ENCODE measurements at regions not wholly inside any gene's neighbourhood (a gene's known extent, or its start where the extent isn't known, plus 50 kb on each side); places are given as distances from the start of the nearest gene placed in this dataset.

- Histone ChIP-seq H3K36me3 (no peaks in the 10 kb centered on the region), H3K4me1 (no peaks in the 10 kb centered on the region), H3K4me3 (no peak overlapping the region), H3K27ac (no peak overlapping the region), H3K27me3 (no peaks in the 10 kb centered on the region), H3K9me3 (no peaks in the 10 kb centered on the region)
- no peak for ATAC-seq (ENCODE audit: low FRiP score in 2 of 2)
- 65 to 75% methylated on average over 5 of the region's 5 CpGs for WGBS, 2 donors
- TF ChIP-seq EP300 (IDR thresholded peaks at IDR 0.05) = no peak
- no peak for TF ChIP-seq POLR2AphosphoS5 (IDR thresholded peaks at IDR 0.05)
- TF ChIP-seq CTCF (IDR thresholded peaks at IDR 0.05) = no peak
- no peak for TF ChIP-seq POLR2A (IDR thresholded peaks at IDR 0.05)
- DNase-seq = no peak
Measured at GRCh38 chr6:3610206-3610605, 141.3 kb downstream of the PXDC1 start.

GRCh38 chr6:3609388-3609787, 142.1 kb downstream of the PXDC1 start:
- 72 to 92% methylated on average over 3 of the region's 3 CpGs for WGBS, 2 donors
- Histone ChIP-seq H3K36me3 (no peaks in the 10 kb centered on the region), H3K27ac (no peak overlapping the region), H3K27me3 (no peaks in the 10 kb centered on the region), H3K4me1 (no peaks in the 10 kb centered on the region), H3K4me3 (no peak overlapping the region), H3K9me3 (no peaks in the 10 kb centered on the region)
- DNase-seq = no peak
- TF ChIP-seq POLR2AphosphoS5 (IDR thresholded peaks at IDR 0.05) (no peak), POLR2A (IDR thresholded peaks at IDR 0.05) (no peak), EP300 (IDR thresholded peaks at IDR 0.05) (no peak), CTCF (IDR thresholded peaks at IDR 0.05) (no peak)
- no peak for ATAC-seq (ENCODE audit: low FRiP score in 2 of 2)

- ATAC-seq (ENCODE audit: low FRiP score in 2 of 2) = peak in 1 of 2 donors; percentile 56
- H3K27me3 ChIP-seq = no peaks in the 10 kb centered on the region
- H3K36me3 ChIP-seq = no peaks in the 10 kb centered on the region
- H3K27ac ChIP-seq = no peak overlapping the region
- DNase-seq = no peak
- WGBS, 2 donors = 87 to 93% methylated on average over 10 of the region's 10 CpGs
- no peaks in the 10 kb centered on the region for H3K9me3 ChIP-seq
- H3K4me1 ChIP-seq = no peaks in the 10 kb centered on the region
- TF ChIP-seq POLR2A (IDR thresholded peaks at IDR 0.05) (no peak), EP300 (IDR thresholded peaks at IDR 0.05) (no peak), CTCF (IDR thresholded peaks at IDR 0.05) (no peak), POLR2AphosphoS5 (IDR thresholded peaks at IDR 0.05) (no peak)
- no peak overlapping the region for H3K4me3 ChIP-seq
Measured at GRCh38 chr6:3608159-3608558, 143.4 kb downstream of the PXDC1 start.

GRCh38 chr6:3607599-3607998, 143.9 kb downstream of the PXDC1 start:
- TF ChIP-seq POLR2AphosphoS5 (IDR thresholded peaks at IDR 0.05) (no peak), CTCF (IDR thresholded peaks at IDR 0.05) (no peak), POLR2A (IDR thresholded peaks at IDR 0.05) (no peak), EP300 (IDR thresholded peaks at IDR 0.05) (no peak)
- peaks cover 0 to under 1% (median 0%) of the 10 kb centered on the region in 4 donors for H3K9me3 ChIP-seq
- no peaks in the 10 kb centered on the region for H3K27me3 ChIP-seq
- no peaks in the 10 kb centered on the region for H3K4me1 ChIP-seq
- H3K36me3 ChIP-seq = no peaks in the 10 kb centered on the region
- H3K4me3 ChIP-seq = no peak overlapping the region
- DNase-seq = peak in 1 of 2 donors; percentile 50
- H3K27ac ChIP-seq = no peak overlapping the region
- 86 to 93% methylated on average over 1 to 5 of the region's 8 CpGs for WGBS, 2 donors
- ATAC-seq (ENCODE audit: low FRiP score in 2 of 2) = no peak

GRCh38 chr6:3607171-3607570, 144.3 kb downstream of the PXDC1 start:
- no peak overlapping the region for H3K4me3 ChIP-seq
- H3K36me3 ChIP-seq = no peaks in the 10 kb centered on the region
- no peak overlapping the region for H3K27ac ChIP-seq
- TF ChIP-seq POLR2A (IDR thresholded peaks at IDR 0.05) (no peak), EP300 (IDR thresholded peaks at IDR 0.05) (no peak), POLR2AphosphoS5 (IDR thresholded peaks at IDR 0.05) (no peak), CTCF (IDR thresholded peaks at IDR 0.05) (no peak)
- peaks cover 0 to 4% (median 0%) of the 10 kb centered on the region in 4 donors for H3K9me3 ChIP-seq
- no peak for ATAC-seq (ENCODE audit: low FRiP score in 2 of 2)
- 95 to 99% methylated on average over 4 of the region's 4 CpGs for WGBS, 2 donors
- H3K4me1 ChIP-seq = no peaks in the 10 kb centered on the region
- DNase-seq = no peak
- no peaks in the 10 kb centered on the region for H3K27me3 ChIP-seq

Measured in upper lobe of left lung (tissue), 6 donors.